Activated naive CD4-positive, alpha-beta T cell treated with anti-CD3 and anti-CD28 coated beads, Interleukin-2, amount 50 U/mL, for 72 hours (primary cell): ENCODE measurements at regions not wholly inside any gene's neighbourhood (a gene's known extent, or its start where the extent isn't known, plus 50 kb on each side); places are given as distances from the start of the nearest gene placed in this dataset.

Experiments used
- ATAC-seq, 2 donors: fragments of 150-1000 bp; cut with Tn5 transposase; 2 replicates each; pipeline ENCODE4 v1.10.0; 2021; ENCODE audit warnings: mild to moderate bottlenecking in 2 of 2, moderate library complexity in 2 of 2
- DNase-seq, 2 donors: peaks; one replicate each; pipeline ENCODE4 v3.0.0; 2021 to 2022; ENCODE audit warnings: low spot score in 2 of 2
- H3K27ac Mint-ChIP-seq, 2 donors: one replicate each; pipeline ENCODE4 v1.8.0; 2022; ENCODE audit warnings: mild to moderate bottlenecking in 2 of 2, mixed read lengths in 2 of 2
- H3K36me3 Mint-ChIP-seq, 2 donors: one replicate each; pipeline ENCODE4 v1.8.0; 2022; ENCODE audit warnings: mixed read lengths in 2 of 2
- H3K9me3 Mint-ChIP-seq, 2 donors: one replicate each; pipeline ENCODE4 v1.8.0; 2022; ENCODE audit warnings: mixed read lengths in 2 of 2

GRCh38 chr5:29114331-29114768, 2076.0 kb upstream of the CDH9 start:
- Mint-ChIP-seq H3K36me3 (peaks cover 0 to 6% of the 10 kb centered on the region in 2 donors), H3K27ac (no peak overlapping the region)
- ATAC-seq: no peak

GRCh38 chr5:29113516-29113915, 2075.1 kb upstream of the CDH9 start:
- no peak for ATAC-seq
- Mint-ChIP-seq H3K36me3 (peaks cover 0 to 6% of the 10 kb centered on the region in 2 donors), H3K9me3 (peaks cover 19 to 21% of the 10 kb centered on the region in 2 donors), H3K27ac (no peak overlapping the region)
- DNase-seq: no peak

More at GRCh38 chr5:29114331-29114768, 2076.0 kb upstream of the CDH9 start:
- no peak for DNase-seq
- peaks cover 16 to 20% of the 10 kb centered on the region in 2 donors for H3K9me3 Mint-ChIP-seq

GRCh38 chr5:29099585-29099984, 2061.2 kb upstream of the CDH9 start:
- H3K27ac Mint-ChIP-seq: no peak overlapping the region
- no peaks in the 10 kb centered on the region for H3K36me3 Mint-ChIP-seq
- peaks cover 13 to 17% of the 10 kb centered on the region in 2 donors for H3K9me3 Mint-ChIP-seq
- DNase-seq: no peak
- ATAC-seq: no peak

GRCh38 chr5:29089591-29090130, 2051.3 kb upstream of the CDH9 start:
- peaks cover 19 to 20% of the 10 kb centered on the region in 2 donors for H3K9me3 Mint-ChIP-seq
- H3K27ac Mint-ChIP-seq: no peak overlapping the region
- no peak for DNase-seq
- no peaks in the 10 kb centered on the region for H3K36me3 Mint-ChIP-seq
- no peak for ATAC-seq

GRCh38 chr5:29085142-29085541, 2046.8 kb upstream of the CDH9 start:
- Mint-ChIP-seq H3K27ac (no peak overlapping the region), H3K9me3 (peaks cover 29 to 35% of the 10 kb centered on the region in 2 donors)
- no peak for ATAC-seq

GRCh38 chr5:29079771-29080170, 2041.4 kb upstream of the CDH9 start:
- Mint-ChIP-seq H3K9me3 (peaks cover 14 to 15% of the 10 kb centered on the region in 2 donors), H3K27ac (no peak overlapping the region), H3K36me3 (peaks cover 0 to 7% of the 10 kb centered on the region in 2 donors)
- DNase-seq: no peak
- no peak for ATAC-seq

More at GRCh38 chr5:29085142-29085541, 2046.8 kb upstream of the CDH9 start:
- DNase-seq: no peak
- H3K36me3 Mint-ChIP-seq: peaks cover 0 to 7% of the 10 kb centered on the region in 2 donors

GRCh38 chr5:29077451-29077850, 2039.1 kb upstream of the CDH9 start:
- DNase-seq (no peak), ATAC-seq (no peak)
- Mint-ChIP-seq H3K36me3 (peaks cover 0 to 7% of the 10 kb centered on the region in 2 donors), H3K9me3 (peaks cover 7 to 13% of the 10 kb centered on the region in 2 donors), H3K27ac (no peak overlapping the region)

- ATAC-seq (no peak), DNase-seq (no peak)
- H3K36me3 Mint-ChIP-seq: no peaks in the 10 kb centered on the region
- H3K9me3 Mint-ChIP-seq: peaks cover 24 to 31% of the 10 kb centered on the region in 2 donors
- H3K27ac Mint-ChIP-seq: no peak overlapping the region
These were observed 2030.7 kb upstream of the CDH9 start for GRCh38 chr5:29069104-29069402.

GRCh38 chr5:29061381-29061780, 2023.0 kb upstream of the CDH9 start:
- Mint-ChIP-seq H3K36me3 (no peaks in the 10 kb centered on the region), H3K27ac (no peak overlapping the region), H3K9me3 (peaks cover 13 to 18% of the 10 kb centered on the region in 2 donors)
- no peak for DNase-seq
- no peak for ATAC-seq

GRCh38 chr5:29054694-29055093, 2016.3 kb upstream of the CDH9 start:
- Mint-ChIP-seq H3K27ac (no peak overlapping the region), H3K9me3 (peaks cover 5 to 9% of the 10 kb centered on the region in 2 donors), H3K36me3 (no peaks in the 10 kb centered on the region)
- DNase-seq (no peak), ATAC-seq (no peak)

- H3K9me3 Mint-ChIP-seq: peaks cover 5 to 9% of the 10 kb centered on the region in 2 donors
- ATAC-seq (no peak), DNase-seq (no peak)
- H3K27ac Mint-ChIP-seq: no peak overlapping the region
- H3K36me3 Mint-ChIP-seq: no peaks in the 10 kb centered on the region
These were observed 2015.9 kb upstream of the CDH9 start for GRCh38 chr5:29054282-29054681.

- H3K27ac Mint-ChIP-seq: no peak overlapping the region
- no peaks in the 10 kb centered on the region for H3K36me3 Mint-ChIP-seq
- ATAC-seq (no peak), DNase-seq (no peak)
- peaks cover 5% of the 10 kb centered on the region in 2 donors for H3K9me3 Mint-ChIP-seq
These were observed 2013.1 kb upstream of the CDH9 start for GRCh38 chr5:29051509-29051908.

- peaks cover 0 to 6% of the 10 kb centered on the region in 2 donors for H3K9me3 Mint-ChIP-seq
- no peak for DNase-seq
- no peak for ATAC-seq
- H3K36me3 Mint-ChIP-seq: no peaks in the 10 kb centered on the region
- no peak overlapping the region for H3K27ac Mint-ChIP-seq
These were observed 2003.8 kb upstream of the CDH9 start for GRCh38 chr5:29042152-29042551.

GRCh38 chr5:29040404-29040803, 2002.0 kb upstream of the CDH9 start:
- DNase-seq: no peak
- peaks cover 2 to 12% of the 10 kb centered on the region in 2 donors for H3K9me3 Mint-ChIP-seq
- no peak for ATAC-seq
- no peaks in the 10 kb centered on the region for H3K36me3 Mint-ChIP-seq
- H3K27ac Mint-ChIP-seq: no peak overlapping the region

GRCh38 chr5:29039994-29040393, 2001.6 kb upstream of the CDH9 start:
- DNase-seq: no peak
- ATAC-seq: no peak
- peaks cover 6 to 14% of the 10 kb centered on the region in 2 donors for H3K9me3 Mint-ChIP-seq
- no peak overlapping the region for H3K27ac Mint-ChIP-seq
- no peaks in the 10 kb centered on the region for H3K36me3 Mint-ChIP-seq

- ATAC-seq (no peak), DNase-seq (no peak)
- Mint-ChIP-seq H3K36me3 (no peaks in the 10 kb centered on the region), H3K27ac (no peak overlapping the region), H3K9me3 (peaks cover 17 to 18% of the 10 kb centered on the region in 2 donors)
These were observed 1999.3 kb upstream of the CDH9 start for GRCh38 chr5:29037716-29038115.

GRCh38 chr5:29024052-29024451, 1985.7 kb upstream of the CDH9 start:
- DNase-seq: no peak
- peaks cover 8 to 13% of the 10 kb centered on the region in 2 donors for H3K9me3 Mint-ChIP-seq
- H3K27ac Mint-ChIP-seq: no peak overlapping the region
- H3K36me3 Mint-ChIP-seq: no peaks in the 10 kb centered on the region
- no peak for ATAC-seq

GRCh38 chr5:29023541-29023940, 1985.2 kb upstream of the CDH9 start:
- DNase-seq: no peak
- Mint-ChIP-seq H3K36me3 (no peaks in the 10 kb centered on the region), H3K27ac (no peak overlapping the region), H3K9me3 (peaks cover 5 to 13% of the 10 kb centered on the region in 2 donors)
- ATAC-seq: no peak
